HG02623 (cell line): ENCODE measurements at regions not wholly inside any gene's neighbourhood (a gene's known extent, or its start where the extent isn't known, plus 50 kb on each side); places are given as distances from the start of the nearest gene placed in this dataset.
"Not testable (repeated sequence)": the region's sequence is repeated elsewhere in the genome, so short reads cannot be mapped to it uniquely, and the experiment has no call there.

Source experiments
- ATAC-seq: cut with Tn5 transposase; IDR thresholded peaks from one replicate; pipeline ENCODE4 v1.9.1; 2021; ENCODE audit warnings: moderate library complexity; ENCODE audit not compliant: unreplicated experiment

DNA sequence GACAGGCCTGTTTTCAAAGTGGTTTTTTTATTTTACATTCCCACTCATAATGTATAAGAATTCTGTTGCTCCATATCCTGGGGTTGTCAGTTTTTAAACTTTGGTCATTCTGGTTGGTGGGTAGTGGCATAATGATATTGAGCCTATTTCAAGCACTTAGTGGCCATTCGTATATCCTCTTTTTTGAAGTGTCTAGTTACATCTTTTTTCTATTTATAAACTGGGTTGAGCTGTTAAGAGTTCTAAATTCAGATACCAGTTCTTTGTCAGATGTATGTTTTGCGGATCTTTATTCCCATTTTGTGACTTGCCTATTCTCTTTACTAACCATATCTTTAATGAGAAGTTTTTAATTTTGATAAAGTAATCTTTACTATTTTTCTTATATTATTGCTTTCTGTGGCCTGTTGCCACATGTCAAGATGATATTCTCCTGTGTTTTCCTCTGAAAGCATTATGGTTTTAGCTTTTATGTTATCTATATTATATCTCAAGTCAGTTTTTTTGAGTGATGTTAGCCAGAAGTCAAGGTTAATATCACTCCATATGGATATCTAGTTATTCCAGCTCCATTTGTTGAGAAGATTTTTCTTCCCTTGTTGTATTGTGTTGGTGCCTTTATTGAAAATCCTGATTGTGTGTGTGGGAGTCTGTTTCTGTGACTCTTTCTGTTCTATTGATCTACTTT is 110.9 kb downstream of the FHIP1A start:
- ATAC-seq, result no peak

GRCh38 chr4:151522866-151523519 is 114.0 kb downstream of the FHIP1A start:
- ATAC-seq, result no peak

DNA sequence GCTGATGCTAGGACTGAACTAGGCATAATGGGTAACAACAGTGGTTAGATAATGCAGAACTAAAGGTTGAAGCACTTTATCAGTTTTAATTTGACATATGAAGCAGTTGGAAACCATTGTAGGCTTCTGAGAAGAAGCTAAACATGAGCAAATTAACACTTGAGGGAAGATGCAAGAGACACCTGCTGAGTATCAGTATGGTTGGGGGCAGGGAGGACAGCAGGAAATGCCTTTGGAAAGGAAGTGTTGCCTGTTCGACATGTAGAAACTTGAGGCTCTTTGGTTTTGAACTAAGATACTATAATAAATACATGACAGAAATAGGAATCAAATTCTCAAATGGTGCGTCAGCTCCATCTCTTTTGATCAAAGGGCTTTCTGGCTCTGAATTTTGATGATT is 115.6 kb downstream of the FHIP1A start:
- ATAC-seq, result no peak

- not testable (repeated sequence) for ATAC-seq
Measured at GRCh38 chr4:151526489-151526888, 117.5 kb downstream of the FHIP1A start.

DNA sequence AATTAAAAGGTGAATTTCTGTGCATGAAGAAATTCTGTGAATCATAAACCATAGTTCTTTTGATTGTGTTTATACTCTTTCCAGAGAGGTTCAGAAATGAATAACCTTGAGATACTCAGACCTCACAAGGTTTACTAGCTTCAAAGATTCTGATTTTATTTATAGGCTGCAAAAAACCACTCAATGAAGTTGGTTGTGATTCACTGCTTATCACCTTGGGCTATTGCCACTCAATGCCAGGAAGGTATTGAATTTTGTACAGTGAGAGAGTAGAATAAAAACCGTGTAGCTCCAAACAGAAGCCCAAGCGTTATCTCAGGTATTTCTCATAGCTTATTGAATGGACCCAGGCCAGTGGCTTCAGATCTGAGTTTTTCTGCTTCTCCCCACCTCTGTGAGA is 118.7 kb downstream of the FHIP1A start:
- ATAC-seq, result no peak

GRCh38 chr4:151529187-151529586 is 120.2 kb downstream of the FHIP1A start:
- no peak for ATAC-seq

DNA sequence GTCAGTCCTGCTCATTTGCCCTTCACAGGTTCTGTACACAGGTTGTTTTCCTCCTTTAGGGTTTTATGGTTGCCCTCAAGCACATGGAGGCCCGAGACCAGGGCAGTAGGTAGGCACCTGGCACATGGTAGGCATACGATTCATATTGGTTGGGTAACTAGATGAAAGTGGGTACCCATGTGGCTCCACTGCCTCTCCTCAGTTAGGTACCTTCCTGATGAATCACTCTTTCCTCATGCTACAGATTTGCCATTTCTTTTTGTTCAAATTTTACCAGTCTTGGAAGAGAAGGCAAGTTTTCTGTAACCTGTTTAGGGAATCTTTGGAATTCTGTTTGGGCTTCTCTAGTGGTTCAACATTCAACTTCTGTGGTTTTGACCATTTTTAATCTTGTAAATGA is 121.3 kb downstream of the FHIP1A start:
- no peak for ATAC-seq

- no peak for ATAC-seq
Measured at GRCh38 chr4:151530783-151531182, 121.8 kb downstream of the FHIP1A start.

DNA sequence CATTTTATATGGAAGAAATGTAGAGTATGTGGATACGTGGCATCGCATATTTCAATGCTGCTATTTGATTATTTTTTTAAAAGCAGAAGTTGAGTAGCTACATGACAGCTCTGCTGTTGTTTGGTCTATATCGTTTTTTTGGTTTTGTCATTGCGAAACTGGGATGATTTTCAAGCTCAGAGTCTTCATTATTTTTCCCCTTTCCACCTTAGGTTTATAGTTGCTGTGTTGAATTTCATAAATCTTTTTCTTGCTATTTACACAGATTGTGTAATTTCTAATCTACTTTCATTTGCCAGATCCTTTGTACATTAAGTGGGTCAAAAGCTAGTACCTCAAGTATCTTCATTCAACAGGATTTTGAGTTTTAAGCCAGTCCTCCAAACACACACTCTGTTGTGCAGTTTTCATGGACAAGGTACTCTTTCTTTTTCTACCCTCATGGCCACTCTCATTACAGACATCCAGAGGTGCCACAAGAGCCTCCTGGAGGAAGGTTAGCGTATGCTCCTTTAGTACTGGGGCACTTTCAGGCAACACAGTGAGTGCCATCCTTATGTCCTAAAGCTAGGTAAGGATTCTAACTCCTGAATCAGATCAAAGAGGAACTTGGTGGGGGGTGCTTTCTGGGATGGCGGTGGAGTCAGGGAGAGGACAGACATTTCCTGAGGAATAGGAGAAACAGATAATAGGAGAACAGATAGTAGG is 123.2 kb downstream of the FHIP1A start:
- ATAC-seq, result no peak

- no peak for ATAC-seq
Measured at GRCh38 chr4:151534195-151534594, 125.2 kb downstream of the FHIP1A start.

GRCh38 chr4:151535366-151535765 is 126.4 kb downstream of the FHIP1A start:
- ATAC-seq, result no peak

- ATAC-seq, result no peak
Measured at GRCh38 chr4:151537687-151538086, 128.7 kb downstream of the FHIP1A start.

DNA sequence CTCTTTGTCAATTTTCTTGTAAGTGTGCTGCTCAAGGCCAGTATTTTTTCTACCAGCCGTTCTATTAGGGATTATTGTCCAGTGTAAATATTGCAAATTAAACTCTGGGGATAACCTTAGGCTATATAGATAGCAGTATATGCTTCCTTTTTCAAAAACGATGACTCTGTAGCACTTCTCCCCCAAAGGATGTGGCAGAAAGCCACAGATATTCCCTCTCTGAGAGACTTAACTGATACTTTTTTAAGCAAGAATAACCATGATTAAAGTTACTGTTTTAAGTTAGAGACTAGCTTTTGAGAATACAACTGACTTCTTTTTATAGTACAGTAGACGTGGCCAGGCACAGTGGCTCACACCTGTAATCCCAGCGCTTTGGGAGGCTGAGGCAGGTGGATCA is 130.0 kb downstream of the FHIP1A start:
- no peak for ATAC-seq

GRCh38 chr4:151540728-151541388 is 131.9 kb downstream of the FHIP1A start:
- ATAC-seq, result no peak

- ATAC-seq, result no peak
Measured at GRCh38 chr4:151541389-151542071, 132.6 kb downstream of the FHIP1A start.

GRCh38 chr4:151548708-151549107 is 139.7 kb downstream of the FHIP1A start:
- no peak for ATAC-seq

- not testable (repeated sequence) for ATAC-seq
Measured at GRCh38 chr4:151549378-151549777, 140.4 kb downstream of the FHIP1A start.

- ATAC-seq, result no peak
Measured at GRCh38 chr4:151553874-151554273, 144.9 kb downstream of the FHIP1A start.

GRCh38 chr4:151555151-151555945 is 146.4 kb downstream of the FHIP1A start:
- no peak for ATAC-seq

- no peak for ATAC-seq
Measured at GRCh38 chr4:151558496-151559113, 149.6 kb downstream of the FHIP1A start.
